Endodermal cell (in vitro differentiated cells): ENCODE measurements at regions not wholly inside any gene's neighbourhood (a gene's known extent, or its start where the extent isn't known, plus 50 kb on each side); places are given as distances from the start of the nearest gene placed in this dataset.

Source experiments
- DNase-seq: peaks from one replicate; pipeline ENCODE4 v3.0.0-alpha.2; 2017
- H3K27ac ChIP-seq: 2 replicates; pipeline ENCODE4 v1.5.1; 2013; ENCODE audit warnings: mild to moderate bottlenecking, low read depth, low read length, moderate library complexity
- H3K27me3 ChIP-seq: 2 replicates; pipeline ENCODE4 v1.6.1; 2013; ENCODE audit warnings: mild to moderate bottlenecking, low read length, moderate library complexity; ENCODE audit not compliant: insufficient read depth, control insufficient read depth, poor library complexity, severe bottlenecking
- H3K36me3 ChIP-seq: 2 replicates; pipeline ENCODE4 v1.7.0; 2013; ENCODE audit warnings: mild to moderate bottlenecking, low read length, moderate library complexity; ENCODE audit not compliant: control insufficient read depth, insufficient read depth
- H3K4me1 ChIP-seq: one replicate; pipeline ENCODE4 v1.7.0; 2013; ENCODE audit warnings: low read length; ENCODE audit not compliant: control insufficient read depth, insufficient read depth
- H3K4me3 ChIP-seq: 2 replicates; pipeline ENCODE4 v1.5.1; 2013; ENCODE audit warnings: mild to moderate bottlenecking, low read length, moderate library complexity
- H3K9ac ChIP-seq: 2 replicates; pipeline ENCODE4 v1.6.1; 2013; ENCODE audit warnings: mild to moderate bottlenecking, low read length, moderate library complexity; ENCODE audit not compliant: poor library complexity, severe bottlenecking; ENCODE audit errors: extremely low read depth
- H3K9me3 ChIP-seq: 2 replicates; pipeline ENCODE4 v1.6.1; 2013; ENCODE audit warnings: mild to moderate bottlenecking, low read length, moderate library complexity; ENCODE audit not compliant: control insufficient read depth
- H3K27ac Mint-ChIP-seq: 2 replicates; pipeline ENCODE4 v1.8.0; 2020; ENCODE audit warnings: mixed read lengths
- H3K27me3 Mint-ChIP-seq: 2 replicates; pipeline ENCODE4 v1.8.0; 2021; ENCODE audit warnings: mild to moderate bottlenecking, mixed read lengths; ENCODE audit not compliant: insufficient read depth
- H3K36me3 Mint-ChIP-seq: 2 replicates; pipeline ENCODE4 v1.8.0; 2020; ENCODE audit warnings: low read depth, mixed read lengths
- H3K4me1 Mint-ChIP-seq: 2 replicates; pipeline ENCODE4 v1.8.0; 2020; ENCODE audit warnings: mixed read lengths
- H3K4me3 Mint-ChIP-seq: 2 replicates; pipeline ENCODE4 v1.8.0; 2020; ENCODE audit warnings: mild to moderate bottlenecking, moderate library complexity, mixed read lengths
- H3K9me3 Mint-ChIP-seq: 2 replicates; pipeline ENCODE4 v1.8.0; 2020; ENCODE audit warnings: mild to moderate bottlenecking, mixed read lengths
- CTCF ChIP-seq: fragments of 200-600 bp; sonication (generic); conservative IDR thresholded peaks from 2 replicates; pipeline ENCODE4 v1.5.0; 2021; ENCODE audit warnings: antibody characterized with exemption, mild to moderate bottlenecking
- WGBS, 2 experiments: methylation state at CpG; one replicate each; pipeline versions ENCODE4 v1.1.5 to v1.1.7; 2013; ENCODE audit warnings: missing lambda C conversion rate in 2 of 2, mixed read lengths in 1 of 2; ENCODE audit not compliant: insufficient coverage in 1 of 2, insufficient read length in 1 of 2; 5-methylcytosine and 5-hydroxymethylcytosine counted together

- no peaks in the 10 kb centered on the region for H3K36me3 ChIP-seq
- H3K4me3 ChIP-seq: no peak overlapping the region
- no peaks in the 10 kb centered on the region for H3K27me3 ChIP-seq
- H3K27ac ChIP-seq: no peak overlapping the region
- H3K9me3 ChIP-seq: no peaks in the 10 kb centered on the region
- WGBS, 2 experiments: 79 to 82% methylated on average over 8 to 11 of the region's 11 CpGs
- Mint-ChIP-seq H3K4me1 (peaks cover 9% of the 10 kb centered on the region), H3K9me3 (peaks cover 2% of the 10 kb centered on the region), H3K36me3 (no peaks in the 10 kb centered on the region), H3K27ac (no peak overlapping the region), H3K27me3 (no peaks in the 10 kb centered on the region), H3K4me3 (no peak overlapping the region)
- H3K4me1 ChIP-seq: no peaks in the 10 kb centered on the region
- peak; percentile 87 for DNase-seq
- H3K9ac ChIP-seq: no peak overlapping the region
- peak; percentile 76 for TF ChIP-seq CTCF
Observed at GRCh38 chr15:77784361-77785292, 151.9 kb upstream of the LINGO1 start.

- H3K27me3 Mint-ChIP-seq: peaks cover 3% of the 10 kb centered on the region
- 86 to 87% methylated on average over 7 to 10 of the region's 10 CpGs for WGBS, 2 experiments
Observed at GRCh38 chr15:77783636-77784035, 150.9 kb upstream of the LINGO1 start.

GRCh38 chr15:77782691-77783090, 150.0 kb upstream of the LINGO1 start:
- Histone ChIP-seq H3K36me3 (no peaks in the 10 kb centered on the region), H3K4me3 (no peak overlapping the region), H3K9ac (no peak overlapping the region), H3K27ac (no peak overlapping the region), H3K27me3 (no peaks in the 10 kb centered on the region), H3K9me3 (no peaks in the 10 kb centered on the region), H3K4me1 (no peaks in the 10 kb centered on the region)
- DNase-seq: no peak
- H3K9me3 Mint-ChIP-seq: peaks cover 12% of the 10 kb centered on the region
- no peaks in the 10 kb centered on the region for H3K36me3 Mint-ChIP-seq
- H3K27me3 Mint-ChIP-seq: peaks cover 6% of the 10 kb centered on the region
- WGBS, 2 experiments: 86 to 90% methylated on average over 2 to 4 of the region's 4 CpGs
- peaks cover 9% of the 10 kb centered on the region for H3K4me1 Mint-ChIP-seq
- H3K4me3 Mint-ChIP-seq: no peak overlapping the region
- no peak overlapping the region for H3K27ac Mint-ChIP-seq
- TF ChIP-seq CTCF: no peak

More at GRCh38 chr15:77783636-77784035, 150.9 kb upstream of the LINGO1 start:
- Histone ChIP-seq H3K9ac (no peak overlapping the region), H3K4me3 (no peak overlapping the region), H3K4me1 (no peaks in the 10 kb centered on the region), H3K27ac (no peak overlapping the region), H3K36me3 (no peaks in the 10 kb centered on the region), H3K27me3 (no peaks in the 10 kb centered on the region), H3K9me3 (no peaks in the 10 kb centered on the region)
- no peak for TF ChIP-seq CTCF
- Mint-ChIP-seq H3K4me3 (no peak overlapping the region), H3K27ac (no peak overlapping the region), H3K9me3 (peaks cover 6% of the 10 kb centered on the region), H3K36me3 (no peaks in the 10 kb centered on the region), H3K4me1 (peaks cover 9% of the 10 kb centered on the region)
- DNase-seq: no peak
